ENCODE measurements at regions not wholly inside any gene's neighbourhood (a gene's known extent, or its start where the extent isn't known, plus 50 kb on each side); places are given as distances from the start of the nearest gene placed in this dataset.

DNA sequence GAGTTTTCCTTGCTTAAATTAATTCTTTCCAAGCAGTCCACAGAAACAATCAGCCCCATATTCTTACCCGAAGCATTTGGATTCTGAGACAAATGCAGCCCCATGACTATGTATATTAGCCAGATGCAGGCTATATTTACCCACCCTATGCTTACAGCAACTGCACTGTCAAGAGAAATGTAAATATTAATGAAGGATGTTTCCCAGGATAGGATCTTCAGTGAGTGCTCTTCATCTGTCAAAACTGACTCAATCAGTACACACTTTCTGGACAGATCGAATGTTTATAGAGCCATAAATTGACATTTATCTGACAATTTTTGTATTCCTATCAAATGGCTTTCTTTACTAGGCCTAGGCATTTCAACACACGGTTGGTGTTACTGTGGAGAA lies 725.3 kb upstream of the SEMA6A start:
- TF ChIP-seq, protein P1, sequence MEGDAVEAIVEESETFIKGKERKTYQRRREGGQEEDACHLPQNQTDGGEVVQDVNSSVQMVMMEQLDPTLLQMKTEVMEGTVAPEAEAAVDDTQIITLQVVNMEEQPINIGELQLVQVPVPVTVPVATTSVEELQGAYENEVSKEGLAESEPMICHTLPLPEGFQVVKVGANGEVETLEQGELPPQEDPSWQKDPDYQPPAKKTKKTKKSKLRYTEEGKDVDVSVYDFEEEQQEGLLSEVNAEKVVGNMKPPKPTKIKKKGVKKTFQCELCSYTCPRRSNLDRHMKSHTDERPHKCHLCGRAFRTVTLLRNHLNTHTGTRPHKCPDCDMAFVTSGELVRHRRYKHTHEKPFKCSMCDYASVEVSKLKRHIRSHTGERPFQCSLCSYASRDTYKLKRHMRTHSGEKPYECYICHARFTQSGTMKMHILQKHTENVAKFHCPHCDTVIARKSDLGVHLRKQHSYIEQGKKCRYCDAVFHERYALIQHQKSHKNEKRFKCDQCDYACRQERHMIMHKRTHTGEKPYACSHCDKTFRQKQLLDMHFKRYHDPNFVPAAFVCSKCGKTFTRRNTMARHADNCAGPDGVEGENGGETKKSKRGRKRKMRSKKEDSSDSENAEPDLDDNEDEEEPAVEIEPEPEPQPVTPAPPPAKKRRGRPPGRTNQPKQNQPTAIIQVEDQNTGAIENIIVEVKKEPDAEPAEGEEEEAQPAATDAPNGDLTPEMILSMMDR (IDR thresholded peaks at IDR 0.05; ENCODE audit: low read depth, low read length, poor library complexity, severe bottlenecking): no peak
- TF ChIP-seq EZH2phosphoT487 (IDR thresholded peaks at IDR 0.05; ENCODE audit: borderline replicate concordance, low read length): no peak
